ENCODE measurements at regions not wholly inside any gene's neighbourhood (a gene's known extent, or its start where the extent isn't known, plus 50 kb on each side); places are given as distances from the start of the nearest gene placed in this dataset.

- TF ChIP-seq, protein P1, sequence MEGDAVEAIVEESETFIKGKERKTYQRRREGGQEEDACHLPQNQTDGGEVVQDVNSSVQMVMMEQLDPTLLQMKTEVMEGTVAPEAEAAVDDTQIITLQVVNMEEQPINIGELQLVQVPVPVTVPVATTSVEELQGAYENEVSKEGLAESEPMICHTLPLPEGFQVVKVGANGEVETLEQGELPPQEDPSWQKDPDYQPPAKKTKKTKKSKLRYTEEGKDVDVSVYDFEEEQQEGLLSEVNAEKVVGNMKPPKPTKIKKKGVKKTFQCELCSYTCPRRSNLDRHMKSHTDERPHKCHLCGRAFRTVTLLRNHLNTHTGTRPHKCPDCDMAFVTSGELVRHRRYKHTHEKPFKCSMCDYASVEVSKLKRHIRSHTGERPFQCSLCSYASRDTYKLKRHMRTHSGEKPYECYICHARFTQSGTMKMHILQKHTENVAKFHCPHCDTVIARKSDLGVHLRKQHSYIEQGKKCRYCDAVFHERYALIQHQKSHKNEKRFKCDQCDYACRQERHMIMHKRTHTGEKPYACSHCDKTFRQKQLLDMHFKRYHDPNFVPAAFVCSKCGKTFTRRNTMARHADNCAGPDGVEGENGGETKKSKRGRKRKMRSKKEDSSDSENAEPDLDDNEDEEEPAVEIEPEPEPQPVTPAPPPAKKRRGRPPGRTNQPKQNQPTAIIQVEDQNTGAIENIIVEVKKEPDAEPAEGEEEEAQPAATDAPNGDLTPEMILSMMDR (IDR thresholded peaks at IDR 0.05): no peak
- no peak for TF ChIP-seq POLR2A (IDR thresholded peaks at IDR 0.05)
These were observed 2306.2 kb upstream of the ACO1 start for GRCh38 chr9:30078195-30078594.

Data from thyroid gland (tissue), 4 donors.